SK-N-SH (cell line): ENCODE measurements at regions not wholly inside any gene's neighbourhood (a gene's known extent, or its start where the extent isn't known, plus 50 kb on each side); places are given as distances from the start of the nearest gene placed in this dataset.

Experiments used
- CTCF ChIP-seq: fragments of 200-600 bp; sonication (generic); IDR thresholded peaks from 2 replicates; pipeline ENCODE4 v1.6.1; 2017; ENCODE audit warnings: antibody characterized with exemption, mild to moderate bottlenecking, moderate library complexity
- EP300 ChIP-seq, 2 experiments: IDR thresholded peaks; 2 replicates each; pipeline versions ENCODE4 v1.4.0 to v1.6.1; 2012; ENCODE audit warnings: borderline replicate concordance in 1 of 2, low read depth in 1 of 2, low read length in 1 of 2
- POLR2AphosphoS5 ChIP-seq: IDR thresholded peaks from 2 replicates; pipeline ENCODE4 v1.6.1; 2012; ENCODE audit warnings: low read depth, low read length
- REST ChIP-seq: IDR thresholded peaks from 2 replicates; pipeline ENCODE4 v1.6.1; 2012; ENCODE audit warnings: mild to moderate bottlenecking, low read depth, low read length, moderate library complexity
- SIN3A ChIP-seq: IDR thresholded peaks from 2 replicates; pipeline ENCODE4 v1.6.1; 2012; ENCODE audit warnings: low read depth, mild to moderate bottlenecking, low read length, moderate library complexity, borderline replicate concordance
- SMC3 ChIP-seq: IDR thresholded peaks from 2 replicates; pipeline ENCODE4 v1.6.1; 2012; ENCODE audit warnings: low read depth, low read length, improper control_type of control experiment
- TAF1 ChIP-seq: IDR thresholded peaks from 2 replicates; pipeline ENCODE4 v1.6.1; 2012; ENCODE audit warnings: low read depth, mild to moderate bottlenecking, low read length, moderate library complexity, borderline replicate concordance
- TCF12 ChIP-seq: IDR thresholded peaks from 2 replicates; pipeline ENCODE4 v1.4.0; 2012

- TF ChIP-seq POLR2AphosphoS5 (no peak), SMC3 (no peak), REST (no peak), CTCF (no peak), TAF1 (no peak), EP300 (IDR thresholded peaks at IDR 0.05; ENCODE audit: borderline replicate concordance in 1 of 2, low read depth in 1 of 2, low read length in 1 of 2) (no peak), TCF12 (no peak), SIN3A (no peak)
Observed at GRCh38 chr13:55869648-55870047, 1271.1 kb upstream of the PRR20A start.
